SHP77 treated with DMSO at 0.1 percent for 48 hours (cell line): ENCODE measurements at regions not wholly inside any gene's neighbourhood (a gene's known extent, or its start where the extent isn't known, plus 50 kb on each side); places are given as distances from the start of the nearest gene placed in this dataset.
"Not testable (repeated sequence)": the region's sequence is repeated elsewhere in the genome, so short reads cannot be mapped to it uniquely, and the experiment has no call there.

Experiments
- DNase-seq: peaks from one replicate; lab custom pipeline; 2025; lab: John Stamatoyannopoulos, UW

GRCh38 chr2:173547499-173547898, 192.8 kb downstream of the CDCA7 start:
- DNase-seq, result no peak

- no peak for DNase-seq
Observed at GRCh38 chr2:173550143-173550542, 195.5 kb downstream of the CDCA7 start.

- DNase-seq, result no peak
Observed at GRCh38 chr2:173552531-173552930, 197.9 kb downstream of the CDCA7 start.

GRCh38 chr2:173553593-173553992, 198.9 kb downstream of the CDCA7 start:
- DNase-seq, result no peak

GRCh38 chr2:173555833-173556232, 201.2 kb downstream of the CDCA7 start:
- no peak for DNase-seq

GRCh38 chr2:173556816-173557215, 202.1 kb downstream of the CDCA7 start:
- no peak for DNase-seq

- no peak for DNase-seq
Observed at GRCh38 chr2:173557497-173557896, 202.8 kb downstream of the CDCA7 start.

- no peak for DNase-seq
Observed at GRCh38 chr2:173567493-173567892, 212.8 kb downstream of the CDCA7 start.

- DNase-seq, result no peak
Observed at GRCh38 chr2:173568054-173568453, 213.4 kb downstream of the CDCA7 start.

- peak; percentile 20 for DNase-seq
Observed at GRCh38 chr2:173571021-173571821, 216.5 kb downstream of the CDCA7 start.

GRCh38 chr2:173571887-173572680, 217.4 kb downstream of the CDCA7 start:
- no peak for DNase-seq

- no peak for DNase-seq
Observed at GRCh38 chr2:173572848-173573247, 218.2 kb downstream of the CDCA7 start.

GRCh38 chr2:173573782-173574181, 219.1 kb downstream of the CDCA7 start:
- DNase-seq, result not testable (repeated sequence)

- no peak for DNase-seq
Observed at GRCh38 chr2:173574324-173575112, 219.8 kb downstream of the CDCA7 start.

- DNase-seq, result no peak
Observed at GRCh38 chr2:173578404-173579107, 223.9 kb downstream of the CDCA7 start.

- no peak for DNase-seq
Observed at GRCh38 chr2:173580351-173580750, 225.7 kb downstream of the CDCA7 start.

- no peak for DNase-seq
Observed at GRCh38 chr2:173580956-173581355, 226.3 kb downstream of the CDCA7 start.

GRCh38 chr2:173583196-173583595, 228.5 kb downstream of the CDCA7 start:
- no peak for DNase-seq

- no peak for DNase-seq
Observed at GRCh38 chr2:173584000-173584399, 229.3 kb downstream of the CDCA7 start.

- no peak for DNase-seq
Observed at GRCh38 chr2:173584676-173585458, 230.2 kb downstream of the CDCA7 start.

GRCh38 chr2:173588931-173589369, 234.3 kb downstream of the CDCA7 start:
- DNase-seq, result no peak
